Pons (tissue), 1 donor: ENCODE measurements at regions not wholly inside any gene's neighbourhood (a gene's known extent, or its start where the extent isn't known, plus 50 kb on each side); places are given as distances from the start of the nearest gene placed in this dataset.
A peak's percentile ranks its signal among the peaks of the same experiment; 100 is the strongest.

ENCODE experiments used
- DNase-seq: peaks from one replicate; pipeline ENCODE4 v3.0.0-alpha.2; 2016; ENCODE audit warnings: low spot score

GRCh38 chr21:34022627-34023335 lies 50.6 kb upstream of the MRPS6 start:
- DNase-seq, result no peak

GRCh38 chr21:34021726-34022125 lies 51.7 kb upstream of the MRPS6 start:
- DNase-seq, result no peak

GRCh38 chr21:34020983-34021553 lies 52.3 kb upstream of the MRPS6 start:
- DNase-seq, result no peak

- DNase-seq, result peak; percentile 48
Observed at GRCh38 chr21:34020005-34020847, 53.2 kb upstream of the MRPS6 start.

GRCh38 chr21:34019402-34019801 lies 54.0 kb upstream of the MRPS6 start:
- no peak for DNase-seq

- DNase-seq, result no peak
Observed at GRCh38 chr21:34018910-34019309, 54.5 kb upstream of the MRPS6 start.

- no peak for DNase-seq
Observed at GRCh38 chr21:34018185-34018584, 55.2 kb upstream of the MRPS6 start.

- DNase-seq, result no peak
Observed at GRCh38 chr21:34017039-34017961, 56.1 kb upstream of the MRPS6 start.

- no peak for DNase-seq
Observed at GRCh38 chr21:34012640-34013039, 60.7 kb upstream of the MRPS6 start.

- DNase-seq, result no peak
Observed at GRCh38 chr21:34011660-34012059, 61.7 kb upstream of the MRPS6 start.

- no peak for DNase-seq
Observed at GRCh38 chr21:34009193-34009592, 64.2 kb upstream of the MRPS6 start.

GRCh38 chr21:34008618-34009017 lies 64.8 kb upstream of the MRPS6 start:
- no peak for DNase-seq

- DNase-seq, result no peak
Observed at GRCh38 chr21:34006611-34007168, 66.7 kb upstream of the MRPS6 start.

- DNase-seq, result peak; percentile 21
Observed at GRCh38 chr21:34004974-34005373, 68.4 kb upstream of the MRPS6 start.

- DNase-seq, result no peak
Observed at GRCh38 chr21:34004013-34004938, 69.1 kb upstream of the MRPS6 start.

GRCh38 chr21:34003428-34003827 lies 70.0 kb upstream of the MRPS6 start:
- DNase-seq, result no peak

- no peak for DNase-seq
Observed at GRCh38 chr21:34000375-34000774, 73.0 kb upstream of the MRPS6 start.

GRCh38 chr21:33998809-33999208 lies 74.6 kb upstream of the MRPS6 start:
- no peak for DNase-seq

GRCh38 chr21:33998402-33998801 lies 75.0 kb upstream of the MRPS6 start:
- no peak for DNase-seq

GRCh38 chr21:33997436-33997835 lies 75.9 kb upstream of the MRPS6 start:
- DNase-seq, result no peak

- DNase-seq, result no peak
Observed at GRCh38 chr21:33994373-33994772, 78.8 kb upstream of the ATP5PO start.
